Activated gamma-delta T cell treated with Interleukin-2 at 50 U/mL for 16 hours (primary cell): ENCODE measurements at regions not wholly inside any gene's neighbourhood (a gene's known extent, or its start where the extent isn't known, plus 50 kb on each side); places are given as distances from the start of the nearest gene placed in this dataset.
"Not testable (repeated sequence)": the region's sequence is repeated elsewhere in the genome, so short reads cannot be mapped to it uniquely, and the experiment has no call there.

ENCODE experiments used
- DNase-seq: peaks from one replicate; pipeline ENCODE4 v3.0.0-alpha.2; 2020

GRCh38 chr2:3034396-3034795 is 343.2 kb downstream of the EIPR1 start:
- DNase-seq = no peak

GRCh38 chr2:3033315-3033714 is 344.3 kb downstream of the EIPR1 start:
- no peak for DNase-seq

GRCh38 chr2:3030791-3031190 is 346.8 kb downstream of the EIPR1 start:
- DNase-seq = not testable (repeated sequence)

- DNase-seq = no peak
These were observed 351.6 kb downstream of the EIPR1 start for GRCh38 chr2:3025984-3026383.

- no peak for DNase-seq
These were observed 352.4 kb downstream of the EIPR1 start for GRCh38 chr2:3025261-3025660.

GRCh38 chr2:3024401-3024935 is 353.1 kb downstream of the EIPR1 start:
- DNase-seq = no peak

- DNase-seq = no peak
These were observed 354.1 kb downstream of the EIPR1 start for GRCh38 chr2:3023531-3023930.

- DNase-seq = no peak
These were observed 354.7 kb downstream of the EIPR1 start for GRCh38 chr2:3022841-3023372.

- DNase-seq = no peak
These were observed 355.9 kb downstream of the EIPR1 start for GRCh38 chr2:3021720-3022119.

- DNase-seq = no peak
These were observed 367.6 kb downstream of the EIPR1 start for GRCh38 chr2:3010001-3010400.

- no peak for DNase-seq
These were observed 368.1 kb downstream of the EIPR1 start for GRCh38 chr2:3009483-3009882.

GRCh38 chr2:3009005-3009404 is 368.6 kb downstream of the EIPR1 start:
- no peak for DNase-seq

- no peak for DNase-seq
These were observed 369.1 kb downstream of the EIPR1 start for GRCh38 chr2:3008561-3008960.

GRCh38 chr2:3007135-3007534 is 370.5 kb downstream of the EIPR1 start:
- DNase-seq = no peak

- DNase-seq = no peak
These were observed 371.6 kb downstream of the EIPR1 start for GRCh38 chr2:3005859-3006501.

- DNase-seq = no peak
These were observed 375.7 kb downstream of the EIPR1 start for GRCh38 chr2:3001615-3002560.

GRCh38 chr2:3000968-3001367 is 376.6 kb downstream of the EIPR1 start:
- DNase-seq = no peak

GRCh38 chr2:3000125-3000524 is 377.5 kb downstream of the EIPR1 start:
- no peak for DNase-seq

GRCh38 chr2:2998971-2999370 is 378.6 kb downstream of the EIPR1 start:
- no peak for DNase-seq

- DNase-seq = no peak
These were observed 384.4 kb downstream of the EIPR1 start for GRCh38 chr2:2993172-2993692.

- DNase-seq = no peak
These were observed 385.0 kb downstream of the EIPR1 start for GRCh38 chr2:2992634-2993033.

GRCh38 chr2:2985020-2985419 is 392.6 kb downstream of the EIPR1 start:
- DNase-seq = no peak

- DNase-seq = no peak
These were observed 396.6 kb downstream of the EIPR1 start for GRCh38 chr2:2981000-2981399.

GRCh38 chr2:2974982-2975381 is 402.6 kb downstream of the EIPR1 start:
- DNase-seq = no peak
